ENCODE measurements at regions not wholly inside any gene's neighbourhood (a gene's known extent, or its start where the extent isn't known, plus 50 kb on each side); places are given as distances from the start of the nearest gene placed in this dataset.

GRCh38 chr7:3094701-3095445, 51.2 kb upstream of the CARD11 start:
- TF ChIP-seq, protein P1, sequence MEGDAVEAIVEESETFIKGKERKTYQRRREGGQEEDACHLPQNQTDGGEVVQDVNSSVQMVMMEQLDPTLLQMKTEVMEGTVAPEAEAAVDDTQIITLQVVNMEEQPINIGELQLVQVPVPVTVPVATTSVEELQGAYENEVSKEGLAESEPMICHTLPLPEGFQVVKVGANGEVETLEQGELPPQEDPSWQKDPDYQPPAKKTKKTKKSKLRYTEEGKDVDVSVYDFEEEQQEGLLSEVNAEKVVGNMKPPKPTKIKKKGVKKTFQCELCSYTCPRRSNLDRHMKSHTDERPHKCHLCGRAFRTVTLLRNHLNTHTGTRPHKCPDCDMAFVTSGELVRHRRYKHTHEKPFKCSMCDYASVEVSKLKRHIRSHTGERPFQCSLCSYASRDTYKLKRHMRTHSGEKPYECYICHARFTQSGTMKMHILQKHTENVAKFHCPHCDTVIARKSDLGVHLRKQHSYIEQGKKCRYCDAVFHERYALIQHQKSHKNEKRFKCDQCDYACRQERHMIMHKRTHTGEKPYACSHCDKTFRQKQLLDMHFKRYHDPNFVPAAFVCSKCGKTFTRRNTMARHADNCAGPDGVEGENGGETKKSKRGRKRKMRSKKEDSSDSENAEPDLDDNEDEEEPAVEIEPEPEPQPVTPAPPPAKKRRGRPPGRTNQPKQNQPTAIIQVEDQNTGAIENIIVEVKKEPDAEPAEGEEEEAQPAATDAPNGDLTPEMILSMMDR (IDR thresholded peaks at IDR 0.05; ENCODE audit: low read depth, low read length, missing control alignments): no peak
- DNase-seq (ENCODE audit: extremely low read depth, low read depth): no peak
- no peak overlapping the region for H3K4me3 ChIP-seq (replicated peaks; ENCODE audit: low read depth, low read length)

DNA sequence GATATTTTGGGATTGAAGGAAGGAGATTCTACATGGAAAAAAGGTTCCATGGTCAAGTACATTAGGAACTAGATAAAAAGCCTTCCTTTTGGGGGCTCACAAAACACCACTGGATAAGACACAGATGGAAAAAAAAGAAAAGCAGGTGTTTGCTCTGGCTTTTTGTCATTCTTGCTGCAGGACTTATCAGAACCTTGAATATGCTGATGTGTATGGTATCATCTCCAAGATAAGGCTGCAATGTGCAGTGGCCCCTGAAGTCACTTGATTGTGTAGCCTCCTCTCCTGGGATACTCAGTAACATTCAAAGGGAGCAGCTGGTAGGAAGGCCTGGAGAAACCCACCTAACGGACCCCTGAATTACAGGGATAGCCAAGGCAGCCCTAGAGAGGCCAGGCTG, 54.1 kb upstream of the CARD11 start:
- DNase-seq (ENCODE audit: extremely low read depth, low read depth): no peak
- H3K4me3 ChIP-seq (replicated peaks; ENCODE audit: low read depth, low read length): no peak overlapping the region
- TF ChIP-seq, protein P1 (IDR thresholded peaks at IDR 0.05; ENCODE audit: low read depth, low read length, missing control alignments): no peak

DNA sequence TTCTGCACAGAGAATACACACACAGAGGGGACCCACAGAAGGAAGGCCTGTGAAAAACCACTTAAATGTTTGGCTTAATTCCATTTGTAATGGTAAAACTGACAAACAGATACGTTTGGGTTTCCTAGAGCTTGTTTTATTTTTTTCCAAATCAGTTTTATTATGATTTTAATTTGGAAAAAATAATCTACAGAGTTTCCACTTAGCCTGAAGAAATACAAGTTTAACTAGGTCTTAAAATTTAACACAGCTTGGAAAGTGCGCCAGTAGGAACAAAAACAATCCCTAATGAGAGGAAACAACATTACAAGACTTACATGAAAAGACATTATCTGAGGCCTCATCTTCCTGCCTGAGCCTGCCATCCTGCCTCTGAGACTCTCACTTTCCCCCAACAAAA, 58.5 kb upstream of the CARD11 start:
- no peak for DNase-seq (ENCODE audit: extremely low read depth, low read depth)
- TF ChIP-seq, protein P1 (IDR thresholded peaks at IDR 0.05; ENCODE audit: low read depth, low read length, missing control alignments): no peak
- no peak overlapping the region for H3K4me3 ChIP-seq (replicated peaks; ENCODE audit: low read depth, low read length)

DNA sequence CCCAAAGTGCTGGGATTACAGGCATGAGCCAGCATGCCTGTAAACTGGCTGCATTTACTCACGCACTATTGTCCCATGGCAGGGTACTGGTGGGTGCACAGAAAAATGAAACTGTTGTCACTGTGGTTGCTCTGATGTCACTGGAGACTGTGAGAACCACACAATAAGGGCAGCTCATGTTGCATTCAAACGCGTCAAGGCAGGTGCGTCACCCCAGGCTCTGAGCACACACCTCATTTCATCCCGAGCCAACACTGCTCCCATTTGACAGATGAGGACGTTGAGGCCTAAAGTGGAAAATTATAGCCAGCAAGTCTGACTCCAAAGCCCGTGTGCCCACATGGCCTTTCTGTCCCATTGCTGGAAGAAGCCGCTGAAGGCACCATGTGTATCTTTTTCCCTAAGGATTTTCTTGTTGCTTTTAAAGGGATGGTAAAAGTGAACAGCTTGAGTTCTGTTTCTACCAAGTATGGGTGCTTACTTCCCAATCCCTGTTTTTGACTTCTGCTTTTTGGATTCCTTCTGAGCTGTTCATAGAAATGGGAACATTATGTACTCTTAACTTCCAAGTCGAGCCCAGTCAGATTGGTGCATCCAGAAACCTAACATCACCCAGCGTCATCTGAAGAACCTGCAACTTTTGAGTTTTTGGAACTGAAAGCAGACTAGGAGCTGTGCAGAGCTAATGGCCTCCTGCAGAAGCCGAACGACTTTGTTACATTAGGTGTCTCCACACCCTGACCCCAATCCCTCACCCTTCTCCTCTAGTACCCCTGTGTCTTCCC, 60.1 kb upstream of the CARD11 start:
- TF ChIP-seq, protein P1 (IDR thresholded peaks at IDR 0.05; ENCODE audit: low read depth, low read length, missing control alignments): no peak
- DNase-seq (ENCODE audit: extremely low read depth, low read depth): no peak
- no peak overlapping the region for H3K4me3 ChIP-seq (replicated peaks; ENCODE audit: low read depth, low read length)

GRCh38 chr7:3105856-3106255, 62.2 kb upstream of the CARD11 start:
- no peak overlapping the region for H3K4me3 ChIP-seq (replicated peaks; ENCODE audit: low read depth, low read length)
- TF ChIP-seq, protein P1 (IDR thresholded peaks at IDR 0.05; ENCODE audit: low read depth, low read length, missing control alignments): no peak
- DNase-seq (ENCODE audit: extremely low read depth, low read depth): no peak

DNA sequence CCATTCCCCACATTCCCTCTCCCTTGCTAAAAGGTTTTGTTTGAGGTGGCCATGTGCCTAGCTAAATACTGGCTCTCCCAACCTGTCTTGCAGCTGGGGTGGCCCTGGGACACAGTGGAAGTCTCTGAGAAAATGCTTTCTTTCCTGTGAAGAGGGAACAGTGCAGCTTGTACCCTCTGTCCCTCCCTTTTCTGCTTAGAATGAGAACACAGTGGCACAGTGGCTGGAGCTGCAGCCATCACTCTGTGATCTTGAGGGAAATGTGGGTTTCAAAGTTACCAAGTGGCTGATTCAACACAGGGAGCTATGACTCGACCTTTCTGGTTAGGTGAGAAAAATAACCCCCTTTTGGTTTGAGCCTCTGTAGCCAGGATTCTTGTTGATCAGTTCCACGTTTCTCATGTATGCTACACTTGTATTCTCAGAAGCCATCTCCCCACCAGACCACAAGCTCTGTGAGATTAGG, 62.7 kb upstream of the CARD11 start:
- TF ChIP-seq, protein P1 (IDR thresholded peaks at IDR 0.05; ENCODE audit: low read depth, low read length, missing control alignments): no peak
- H3K4me3 ChIP-seq (replicated peaks; ENCODE audit: low read depth, low read length): no peak overlapping the region
- DNase-seq (ENCODE audit: extremely low read depth, low read depth): no peak

Measured in HFF-Myc (cell line).